Esophagus muscularis mucosa (tissue), 3 donors: ENCODE measurements at regions not wholly inside any gene's neighbourhood (a gene's known extent, or its start where the extent isn't known, plus 50 kb on each side); places are given as distances from the start of the nearest gene placed in this dataset.

Source experiments
- CTCF ChIP-seq, 3 experiments: fragments of 200-600 bp in 2 of 3; fragments of 450-650 bp in 1 of 3; sonication (generic) in 2 of 3; IDR thresholded peaks; one replicate each; pipeline ENCODE4 v1.5.1; 2017 to 2019; ENCODE audit warnings: antibody characterized with exemption in 3 of 3, mild to moderate bottlenecking in 2 of 3, moderate library complexity in 1 of 3
- POLR2A ChIP-seq: fragments of 450-650 bp; IDR thresholded peaks from one replicate; pipeline ENCODE4 v1.6.1; 2017; ENCODE audit warnings: antibody characterized with exemption, moderate library complexity, mild to moderate bottlenecking, low read depth
- POLR2AphosphoS5 ChIP-seq, 2 donors: sonication (generic); formaldehyde crosslinking; IDR thresholded peaks; one replicate each; pipeline ENCODE4 v1.6.1; 2017; ENCODE audit warnings: antibody characterized with exemption in 2 of 2

GRCh38 chr7:83786858-83787257, 137.9 kb upstream of the SEMA3E start:
- TF ChIP-seq CTCF (IDR thresholded peaks at IDR 0.05) (no peak), POLR2A (no peak), POLR2AphosphoS5 (IDR thresholded peaks at IDR 0.05) (no peak)
